ENCODE measurements at regions not wholly inside any gene's neighbourhood (a gene's known extent, or its start where the extent isn't known, plus 50 kb on each side); places are given as distances from the start of the nearest gene placed in this dataset.
"Not testable (repeated sequence)": the region's sequence is repeated elsewhere in the genome, so short reads cannot be mapped to it uniquely, and the experiment has no call there.

- not testable (repeated sequence) for FAIRE-seq
These were observed 622.2 kb upstream of the ADGRL2 start for GRCh38 chr1:81178431-81179093.

GRCh38 chr1:81174811-81175476 is 625.8 kb upstream of the ADGRL2 start:
- peak; percentile 98 for DNase-seq (ENCODE audit: low spot score)
- FAIRE-seq, result peak; percentile 94

More at GRCh38 chr1:81178431-81179093, 622.2 kb upstream of the ADGRL2 start:
- not testable (repeated sequence) for DNase-seq (ENCODE audit: low spot score)

GRCh38 chr1:81174052-81174451 is 626.7 kb upstream of the ADGRL2 start:
- FAIRE-seq (no peak), DNase-seq (ENCODE audit: low spot score) (peak; percentile 21)

- FAIRE-seq (no peak), DNase-seq (ENCODE audit: low spot score) (no peak)
These were observed 628.3 kb upstream of the ADGRL2 start for GRCh38 chr1:81172483-81172882.

GRCh38 chr1:81170721-81171120 is 630.0 kb upstream of the ADGRL2 start:
- no peak for DNase-seq (ENCODE audit: low spot score)
- FAIRE-seq, result no peak

- FAIRE-seq (no peak), DNase-seq (ENCODE audit: low spot score) (no peak)
These were observed 634.8 kb upstream of the ADGRL2 start for GRCh38 chr1:81165963-81166362.

- no peak for DNase-seq (ENCODE audit: low spot score)
- no peak for FAIRE-seq
These were observed 640.0 kb upstream of the ADGRL2 start for GRCh38 chr1:81160696-81161095.

- no peak for DNase-seq (ENCODE audit: low spot score)
- FAIRE-seq, result no peak
These were observed 642.1 kb upstream of the ADGRL2 start for GRCh38 chr1:81158592-81158991.

- FAIRE-seq (no peak), DNase-seq (ENCODE audit: low spot score) (no peak)
These were observed 643.0 kb upstream of the ADGRL2 start for GRCh38 chr1:81157686-81158085.

- FAIRE-seq (no peak), DNase-seq (ENCODE audit: low spot score) (no peak)
These were observed 643.8 kb upstream of the ADGRL2 start for GRCh38 chr1:81156887-81157286.

- DNase-seq (ENCODE audit: low spot score), result no peak
- FAIRE-seq, result no peak
These were observed 645.6 kb upstream of the ADGRL2 start for GRCh38 chr1:81155131-81155530.

- FAIRE-seq, result no peak
- no peak for DNase-seq (ENCODE audit: low spot score)
These were observed 649.5 kb upstream of the ADGRL2 start for GRCh38 chr1:81151206-81151605.

- DNase-seq (ENCODE audit: low spot score) (no peak), FAIRE-seq (no peak)
These were observed 650.9 kb upstream of the ADGRL2 start for GRCh38 chr1:81149649-81150325.

GRCh38 chr1:81144240-81144825 is 656.4 kb upstream of the ADGRL2 start:
- no peak for FAIRE-seq
- DNase-seq (ENCODE audit: low spot score), result no peak

- DNase-seq (ENCODE audit: low spot score) (no peak), FAIRE-seq (no peak)
These were observed 658.5 kb upstream of the ADGRL2 start for GRCh38 chr1:81142099-81142826.

GRCh38 chr1:81135524-81135923 is 665.2 kb upstream of the ADGRL2 start:
- FAIRE-seq, result no peak

GRCh38 chr1:81129776-81130175 is 671.0 kb upstream of the ADGRL2 start:
- DNase-seq (ENCODE audit: low spot score) (no peak), FAIRE-seq (no peak)

More at GRCh38 chr1:81135524-81135923, 665.2 kb upstream of the ADGRL2 start:
- DNase-seq (ENCODE audit: low spot score), result no peak

GRCh38 chr1:81129366-81129765 is 671.4 kb upstream of the ADGRL2 start:
- DNase-seq (ENCODE audit: low spot score) (no peak), FAIRE-seq (no peak)

GRCh38 chr1:81128079-81128478 is 672.7 kb upstream of the ADGRL2 start:
- FAIRE-seq (no peak), DNase-seq (ENCODE audit: low spot score) (no peak)

GRCh38 chr1:81126989-81127581 is 673.6 kb upstream of the ADGRL2 start:
- FAIRE-seq (no peak), DNase-seq (ENCODE audit: low spot score) (no peak)

GRCh38 chr1:81125672-81126071 is 675.1 kb upstream of the ADGRL2 start:
- DNase-seq (ENCODE audit: low spot score) (no peak), FAIRE-seq (no peak)

Data from RCC 7860 (cell line).